Dendritic cell treated with granulocyte-macrophage colony-stimulating factor and Interleukin-4, amounts not matched to agents 40 ng/mL and 50 ng/mL, for 4 days (primary cell): ENCODE measurements at regions not wholly inside any gene's neighbourhood (a gene's known extent, or its start where the extent isn't known, plus 50 kb on each side); places are given as distances from the start of the nearest gene placed in this dataset.
"Not testable (repeated sequence)": the region's sequence is repeated elsewhere in the genome, so short reads cannot be mapped to it uniquely, and the experiment has no call there.

ENCODE experiments used
- H3K27ac Mint-ChIP-seq: one replicate; pipeline ENCODE4 v1.8.0; 2022; ENCODE audit warnings: mild to moderate bottlenecking, mixed read lengths
- H3K27me3 Mint-ChIP-seq: one replicate; pipeline ENCODE4 v1.8.0; 2022; ENCODE audit warnings: mild to moderate bottlenecking, mixed read lengths
- H3K36me3 Mint-ChIP-seq: one replicate; pipeline ENCODE4 v1.8.0; 2022; ENCODE audit warnings: low read depth, mixed read lengths
- H3K4me1 Mint-ChIP-seq: one replicate; pipeline ENCODE4 v1.8.0; 2022; ENCODE audit warnings: low read depth, mixed read lengths
- H3K4me3 Mint-ChIP-seq: one replicate; pipeline ENCODE4 v1.8.0; 2022; ENCODE audit warnings: mild to moderate bottlenecking, moderate library complexity, mixed read lengths
- H3K9me3 Mint-ChIP-seq: one replicate; pipeline ENCODE4 v1.8.0; 2022; ENCODE audit warnings: mixed read lengths
- intact Hi-C: fragments of 100-400 bp; cut with micrococcal nuclease; formaldehyde crosslinking; loops from one replicate; pipeline ENCODE4 v1.15.0; 2022

DNA sequence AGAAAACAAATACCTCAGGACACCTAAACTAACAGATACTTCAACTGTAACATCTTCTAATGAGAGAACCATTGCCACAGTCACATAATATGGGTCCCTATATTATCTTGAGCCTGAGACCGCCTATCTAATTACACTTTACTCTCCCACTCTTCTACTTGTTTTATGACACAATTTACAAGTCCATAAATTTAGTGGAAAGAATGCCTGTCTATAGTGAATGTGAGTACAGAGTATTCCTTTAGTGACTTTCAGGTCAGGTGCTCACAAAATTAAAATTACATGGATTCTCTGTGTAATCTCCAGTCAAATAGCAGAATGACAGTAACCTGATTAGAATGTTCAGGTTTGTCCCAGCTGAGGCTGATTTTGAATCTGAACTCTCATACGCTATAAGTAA is 624.1 kb downstream of the PKHD1 start:
- intact Hi-C loops: no loop called here
- Mint-ChIP-seq H3K27ac (no peak overlapping the region), H3K36me3 (no peaks in the 10 kb centered on the region), H3K27me3 (no peaks in the 10 kb centered on the region), H3K4me1 (no peaks in the 10 kb centered on the region), H3K4me3 (no peak overlapping the region), H3K9me3 (no peaks in the 10 kb centered on the region)

DNA sequence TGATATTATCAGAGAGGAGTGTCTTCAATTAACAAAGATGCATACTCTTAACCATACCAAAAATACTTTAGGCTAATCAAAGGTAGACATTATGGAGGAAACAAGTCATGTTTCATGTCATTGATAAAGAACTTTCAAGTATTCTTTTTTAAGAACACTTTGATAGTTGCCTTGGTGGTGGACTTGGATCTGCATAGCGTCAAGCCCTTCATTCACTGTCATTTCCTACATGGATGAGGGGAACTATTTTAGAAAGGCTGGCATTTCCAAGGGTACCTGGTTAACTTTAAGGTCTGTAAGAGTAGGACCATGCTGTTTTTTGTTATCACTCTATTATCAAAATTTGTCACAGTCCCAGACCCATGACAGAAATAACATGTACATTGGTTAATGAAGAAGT is 622.5 kb downstream of the PKHD1 start:
- no peak overlapping the region for H3K4me3 Mint-ChIP-seq
- H3K4me1 Mint-ChIP-seq: no peaks in the 10 kb centered on the region
- no peaks in the 10 kb centered on the region for H3K9me3 Mint-ChIP-seq

DNA sequence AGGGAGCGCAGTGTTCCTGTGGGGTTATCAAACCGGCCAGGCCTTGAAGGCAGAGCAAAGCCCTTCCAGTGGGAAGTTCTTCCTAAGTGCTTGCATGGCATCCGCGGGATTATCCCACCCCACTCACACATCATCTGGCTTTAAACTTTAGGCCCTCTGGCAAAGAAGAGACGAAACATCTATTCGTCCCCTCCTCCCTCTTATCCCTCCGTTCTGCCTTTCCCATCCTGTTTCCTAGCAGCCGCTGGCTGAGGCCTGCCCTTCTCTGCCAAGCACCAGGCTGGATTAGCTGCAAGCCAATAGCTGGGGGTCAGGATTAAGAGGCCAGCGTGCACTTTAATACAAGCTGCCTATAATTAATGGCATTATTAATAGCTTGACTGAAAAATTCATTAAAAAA is 621.0 kb downstream of the PKHD1 start:
- Mint-ChIP-seq H3K27ac (no peak overlapping the region), H3K4me3 (no peak overlapping the region), H3K4me1 (no peaks in the 10 kb centered on the region), H3K27me3 (no peaks in the 10 kb centered on the region), H3K36me3 (no peaks in the 10 kb centered on the region), H3K9me3 (no peaks in the 10 kb centered on the region)
- intact Hi-C loops: no loop called here

More for the DNA sequence above, 622.5 kb downstream of the PKHD1 start:
- H3K27ac Mint-ChIP-seq: no peak overlapping the region
- intact Hi-C loops: no loop called here
- no peaks in the 10 kb centered on the region for H3K27me3 Mint-ChIP-seq
- no peaks in the 10 kb centered on the region for H3K36me3 Mint-ChIP-seq

DNA sequence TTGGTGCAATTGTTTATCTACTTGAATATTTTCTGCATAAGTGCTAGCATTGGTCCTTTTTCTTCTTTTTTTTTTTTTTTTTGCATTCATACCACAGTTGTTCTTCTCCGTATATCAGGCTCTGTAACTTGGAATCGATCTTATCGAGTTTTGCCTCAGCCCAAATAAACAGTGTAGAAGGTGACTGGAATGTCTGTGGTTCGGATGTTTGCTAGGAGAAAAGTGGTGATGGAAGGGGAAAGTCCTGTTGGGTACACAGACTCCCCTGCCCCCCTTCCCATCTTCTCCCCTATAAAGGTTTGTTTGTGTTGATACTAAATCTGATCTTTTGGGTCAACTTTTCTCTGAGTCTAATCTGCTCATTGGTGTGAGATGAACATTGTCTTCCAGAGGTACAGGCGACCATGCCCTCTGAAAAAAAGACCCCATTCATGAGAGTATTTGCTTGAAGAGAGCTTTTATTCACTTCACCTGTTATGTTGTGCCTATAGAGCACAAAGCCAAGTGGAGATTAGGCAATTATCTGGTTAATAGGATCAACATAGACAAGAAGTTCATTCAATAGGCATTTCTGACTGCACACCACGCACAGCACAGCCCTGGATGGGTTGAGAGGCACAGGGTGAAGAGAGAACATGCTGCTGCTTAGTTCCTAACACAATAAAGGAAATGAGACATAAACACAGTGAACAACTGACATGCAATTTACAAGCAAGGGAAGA is 620.0 kb downstream of the PKHD1 start:
- Mint-ChIP-seq H3K9me3 (no peaks in the 10 kb centered on the region), H3K4me3 (no peak overlapping the region), H3K4me1 (no peaks in the 10 kb centered on the region), H3K27ac (no peak overlapping the region), H3K36me3 (no peaks in the 10 kb centered on the region), H3K27me3 (no peaks in the 10 kb centered on the region)
- intact Hi-C loops: no loop called here

DNA sequence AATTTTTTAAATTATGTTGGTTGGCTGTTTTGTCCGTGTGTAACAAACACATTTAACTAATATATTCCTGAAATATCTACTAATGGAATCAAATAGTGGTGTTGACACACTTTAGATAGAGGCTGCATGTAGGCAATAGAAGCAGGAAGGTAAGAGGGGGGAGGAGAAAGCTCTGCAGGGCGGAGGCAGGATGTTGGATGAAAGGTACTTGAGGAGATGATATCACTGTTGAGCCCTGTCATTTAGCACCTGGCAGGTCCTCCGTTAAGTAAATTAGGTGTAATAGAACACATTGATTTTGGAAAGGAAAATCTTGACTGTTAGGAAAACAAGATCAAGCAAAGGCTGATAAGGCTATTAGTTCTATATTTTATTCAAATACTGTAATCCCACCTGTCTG is 618.7 kb downstream of the PKHD1 start:
- no peaks in the 10 kb centered on the region for H3K36me3 Mint-ChIP-seq
- intact Hi-C loops: no loop called here
- no peaks in the 10 kb centered on the region for H3K27me3 Mint-ChIP-seq
- H3K4me3 Mint-ChIP-seq: no peak overlapping the region
- H3K9me3 Mint-ChIP-seq: no peaks in the 10 kb centered on the region
- no peaks in the 10 kb centered on the region for H3K4me1 Mint-ChIP-seq
- no peak overlapping the region for H3K27ac Mint-ChIP-seq

DNA sequence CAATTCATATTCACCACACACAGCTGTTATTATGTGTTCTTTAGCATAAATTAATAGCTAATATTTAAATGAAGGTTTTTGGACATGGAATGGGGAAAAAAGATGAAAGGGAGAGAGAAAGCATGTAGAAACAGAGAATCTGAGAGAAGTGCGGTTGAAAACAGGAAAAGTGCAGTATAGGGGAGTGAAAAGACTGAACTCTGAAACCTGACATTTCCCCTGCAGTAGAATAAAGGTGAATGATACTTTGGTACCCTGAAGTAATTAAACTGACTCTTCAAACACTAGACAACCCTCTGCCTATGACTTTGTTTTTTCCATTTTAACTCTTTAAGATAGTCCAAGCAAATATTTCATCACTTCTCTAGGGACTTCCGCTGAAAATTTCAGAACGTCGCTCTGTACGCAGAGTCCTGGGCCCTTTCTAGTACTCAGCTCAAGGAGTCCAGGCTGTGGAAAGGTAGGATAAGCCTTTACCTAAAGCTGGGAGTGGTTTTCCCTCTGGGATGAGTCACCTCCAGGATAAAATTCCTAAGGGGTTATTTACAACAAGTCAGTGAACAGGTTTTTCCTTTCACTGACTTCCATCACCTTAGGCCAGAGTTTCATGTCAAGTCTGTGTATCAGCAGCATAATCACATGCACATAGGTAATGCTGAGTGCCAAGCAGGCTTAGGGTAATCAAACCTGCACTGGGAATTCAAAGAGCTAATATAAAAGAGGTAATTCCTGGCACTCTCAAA is 614.5 kb downstream of the PKHD1 start:
- H3K36me3 Mint-ChIP-seq: no peaks in the 10 kb centered on the region
- no peaks in the 10 kb centered on the region for H3K9me3 Mint-ChIP-seq
- intact Hi-C loops: no loop called here
- no peaks in the 10 kb centered on the region for H3K27me3 Mint-ChIP-seq
- no peak overlapping the region for H3K27ac Mint-ChIP-seq
- H3K4me1 Mint-ChIP-seq: no peaks in the 10 kb centered on the region
- no peak overlapping the region for H3K4me3 Mint-ChIP-seq

DNA sequence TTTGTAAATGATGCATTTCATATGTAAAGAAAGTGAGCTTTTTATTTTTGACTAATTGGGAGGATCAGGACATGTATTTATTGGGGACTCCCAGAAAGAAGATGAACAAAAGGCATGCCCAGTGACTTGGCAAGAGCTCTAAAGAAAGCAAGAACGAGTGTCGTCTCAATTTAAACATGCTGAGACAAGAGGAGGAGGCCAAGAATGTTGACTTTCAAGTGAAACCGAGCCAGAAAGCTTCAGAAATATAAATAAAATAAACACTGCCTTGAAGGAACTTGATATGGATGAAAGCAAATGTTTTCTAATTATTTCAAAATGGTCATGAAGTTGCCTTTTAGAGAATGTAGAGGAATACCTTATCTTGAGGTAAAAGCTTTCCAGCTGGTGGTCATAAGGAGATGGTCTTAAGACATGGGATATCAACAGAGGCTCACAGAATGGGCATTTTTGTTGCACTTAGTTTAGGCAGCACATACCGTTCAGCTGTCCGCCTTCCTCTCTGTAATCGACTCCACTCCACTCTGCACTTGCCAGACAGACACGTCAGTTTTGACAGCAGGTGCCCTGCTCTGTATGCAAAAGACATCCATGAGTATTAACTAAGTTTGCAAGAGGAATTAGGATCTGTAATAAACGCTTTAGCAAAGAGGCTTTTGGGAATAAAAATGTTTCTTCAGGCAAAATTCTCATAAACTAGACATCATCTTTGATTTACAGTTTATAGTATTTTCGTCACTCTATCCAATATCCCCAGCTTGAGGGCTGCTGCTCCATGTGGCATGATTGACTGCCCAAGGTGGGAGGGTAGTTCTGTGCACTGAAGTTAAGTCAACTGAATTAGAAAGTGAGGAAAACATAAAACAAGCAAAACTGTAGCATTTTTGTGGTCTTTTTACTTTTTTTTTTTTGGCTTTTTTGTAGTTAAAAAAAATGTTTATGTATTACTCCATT is 613.1 kb downstream of the PKHD1 start:
- no peaks in the 10 kb centered on the region for H3K9me3 Mint-ChIP-seq
- no peaks in the 10 kb centered on the region for H3K4me1 Mint-ChIP-seq
- H3K36me3 Mint-ChIP-seq: no peaks in the 10 kb centered on the region
- intact Hi-C loops: no loop called here
- H3K4me3 Mint-ChIP-seq: no peak overlapping the region
- no peaks in the 10 kb centered on the region for H3K27me3 Mint-ChIP-seq
- H3K27ac Mint-ChIP-seq: no peak overlapping the region

DNA sequence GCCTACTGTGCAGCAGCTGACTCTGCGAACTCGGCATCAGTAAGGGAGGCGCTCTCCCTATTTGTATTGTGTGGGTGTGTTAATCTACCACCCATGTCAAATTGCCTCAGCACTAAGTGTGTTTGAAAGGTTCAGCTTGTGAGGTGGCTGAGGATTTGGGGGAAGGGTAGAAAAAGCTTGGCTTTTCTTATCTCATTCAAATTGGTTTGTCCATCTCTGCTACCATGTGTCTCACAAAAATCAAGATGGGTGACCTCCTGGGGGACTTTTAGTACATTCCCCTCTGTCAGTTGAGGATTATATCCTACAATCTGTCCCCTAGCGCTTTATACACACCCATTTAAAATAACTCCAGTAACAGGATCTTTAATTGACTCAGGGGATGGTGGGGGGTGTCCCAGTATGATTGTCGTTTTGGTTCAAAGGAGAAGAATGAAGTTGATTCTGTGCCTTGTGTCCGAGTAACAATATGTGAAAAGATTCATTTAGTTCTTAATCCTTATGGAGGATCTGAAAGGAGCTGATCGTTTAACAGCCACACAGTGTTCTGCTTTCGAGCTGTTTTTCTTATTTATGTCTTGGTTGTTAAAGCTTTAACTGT is 609.6 kb downstream of the PKHD1 start:
- no peaks in the 10 kb centered on the region for H3K36me3 Mint-ChIP-seq

DNA sequence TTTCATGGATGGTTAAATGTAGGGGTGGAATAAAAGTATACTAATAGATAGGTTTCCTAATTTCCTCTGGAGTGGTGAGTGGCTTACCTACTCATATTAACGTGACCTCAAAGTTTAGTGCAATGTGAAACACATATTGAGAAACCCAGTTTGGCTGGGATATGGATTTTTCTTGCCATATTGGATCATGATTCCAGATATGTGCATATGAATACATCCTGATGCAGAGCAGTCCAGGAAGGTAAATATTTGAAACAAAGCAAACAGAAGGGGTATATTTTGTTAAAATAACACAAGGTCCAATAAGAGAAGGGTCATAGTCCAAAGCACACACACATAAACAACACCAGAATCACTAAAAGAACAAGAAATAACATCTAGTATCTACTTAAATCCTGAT is 608.1 kb downstream of the PKHD1 start:
- H3K27me3 Mint-ChIP-seq: no peaks in the 10 kb centered on the region
- intact Hi-C loops: no loop called here
- peaks cover 10% of the 10 kb centered on the region for H3K9me3 Mint-ChIP-seq
- no peaks in the 10 kb centered on the region for H3K36me3 Mint-ChIP-seq
- no peak overlapping the region for H3K27ac Mint-ChIP-seq
- H3K4me3 Mint-ChIP-seq: no peak overlapping the region
- H3K4me1 Mint-ChIP-seq: no peaks in the 10 kb centered on the region

More for the DNA sequence above, 609.6 kb downstream of the PKHD1 start:
- H3K9me3 Mint-ChIP-seq: peaks cover 1% of the 10 kb centered on the region
- no peak overlapping the region for H3K4me3 Mint-ChIP-seq
- H3K27ac Mint-ChIP-seq: no peak overlapping the region
- intact Hi-C loops: no loop called here
- no peaks in the 10 kb centered on the region for H3K4me1 Mint-ChIP-seq
- H3K27me3 Mint-ChIP-seq: no peaks in the 10 kb centered on the region

DNA sequence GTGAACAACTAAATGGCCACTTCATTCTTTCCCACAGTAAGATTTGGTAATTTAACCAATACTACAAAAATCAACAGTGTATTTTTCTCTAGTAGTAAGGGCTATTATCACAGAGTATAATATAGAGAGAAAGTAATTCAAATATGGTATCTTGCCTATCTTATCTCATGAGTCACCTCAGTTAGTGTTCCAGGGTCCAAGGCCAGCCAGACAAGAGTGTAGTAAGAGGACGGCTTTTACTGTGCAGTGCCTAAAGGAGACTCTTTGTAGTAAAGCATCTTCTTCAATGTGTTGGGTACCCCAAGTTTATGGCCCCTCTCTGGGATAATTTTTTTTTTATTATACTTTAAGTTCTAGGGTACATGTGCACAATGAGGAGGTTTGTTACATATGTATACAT is 607.4 kb downstream of the PKHD1 start:
- no peak overlapping the region for H3K4me3 Mint-ChIP-seq
- H3K27me3 Mint-ChIP-seq: no peaks in the 10 kb centered on the region
- no peaks in the 10 kb centered on the region for H3K4me1 Mint-ChIP-seq
- no peak overlapping the region for H3K27ac Mint-ChIP-seq
- H3K36me3 Mint-ChIP-seq: no peaks in the 10 kb centered on the region
- peaks cover 16% of the 10 kb centered on the region for H3K9me3 Mint-ChIP-seq
- intact Hi-C loops: no loop called here

DNA sequence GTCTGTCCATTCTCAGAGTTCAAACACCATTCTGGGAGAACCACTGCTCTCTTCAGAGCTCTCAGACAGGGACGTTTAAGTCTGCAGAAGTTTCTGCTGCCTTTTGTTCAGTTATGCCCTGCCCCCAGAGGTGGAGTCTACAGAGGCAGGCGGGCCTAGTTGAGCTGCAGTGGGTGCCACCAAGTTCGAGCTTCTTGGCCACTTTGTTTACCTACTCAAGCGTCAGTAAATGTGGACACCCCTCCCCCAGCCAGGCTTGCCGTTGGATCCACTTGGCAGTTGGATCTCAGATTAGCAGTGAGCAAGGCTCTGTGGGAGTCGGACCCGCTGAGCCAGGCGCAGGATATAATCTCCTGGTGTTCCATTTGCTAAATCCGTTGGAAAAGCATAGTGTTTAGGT is 601.5 kb downstream of the PKHD1 start:
- intact Hi-C loops, H3K4me3 Mint-ChIP-seq, H3K4me1 Mint-ChIP-seq, H3K27me3 Mint-ChIP-seq, H3K27ac Mint-ChIP-seq, H3K36me3 Mint-ChIP-seq: not testable (repeated sequence)
- H3K9me3 Mint-ChIP-seq: peaks cover 32% of the 10 kb centered on the region

DNA sequence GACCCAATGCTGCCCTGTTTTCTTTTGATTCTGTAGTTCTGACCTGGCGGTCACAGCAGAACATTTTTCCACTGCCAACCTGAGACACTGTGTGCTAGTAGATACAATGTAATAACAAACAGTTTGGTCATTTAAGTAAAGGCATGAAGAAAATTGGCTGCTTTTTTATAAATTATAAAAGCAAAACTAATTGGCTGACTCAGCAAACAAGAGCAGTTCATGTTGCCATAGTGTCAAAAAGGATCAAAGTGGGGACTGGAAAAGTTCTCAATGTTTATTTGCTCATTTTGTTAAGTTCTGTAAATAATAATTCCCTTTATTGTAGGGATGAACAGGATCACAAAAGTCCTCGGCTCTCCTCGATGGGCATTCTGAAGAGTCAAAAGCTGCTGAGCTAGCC is 599.5 kb downstream of the PKHD1 start:
- H3K27me3 Mint-ChIP-seq: no peaks in the 10 kb centered on the region
- H3K4me1 Mint-ChIP-seq: no peaks in the 10 kb centered on the region
- H3K36me3 Mint-ChIP-seq: no peaks in the 10 kb centered on the region
- no peak overlapping the region for H3K27ac Mint-ChIP-seq
- H3K4me3 Mint-ChIP-seq: no peak overlapping the region
- intact Hi-C loops: no loop called here
- H3K9me3 Mint-ChIP-seq: peaks cover 29% of the 10 kb centered on the region

DNA sequence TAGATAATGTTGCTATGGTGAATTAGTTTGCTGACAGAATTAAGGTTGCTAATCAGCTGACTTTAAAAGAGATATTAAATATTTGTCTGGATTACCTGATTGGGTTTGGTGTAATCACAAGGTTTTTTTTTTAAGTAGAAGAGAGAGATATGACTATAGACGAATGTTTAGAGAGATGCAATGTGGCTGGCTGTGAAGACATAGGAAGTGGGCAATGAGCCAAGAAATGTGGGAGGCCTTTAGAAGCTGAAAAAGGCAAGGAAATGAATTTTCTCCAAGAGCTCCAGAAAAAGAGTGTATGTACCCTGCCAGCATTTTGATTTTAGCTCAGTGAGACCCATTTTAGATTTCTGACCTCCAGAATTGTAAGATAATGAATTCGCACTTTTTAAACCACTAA is 598.3 kb downstream of the PKHD1 start:
- Mint-ChIP-seq H3K9me3 (peaks cover 21% of the 10 kb centered on the region), H3K27ac (no peak overlapping the region), H3K36me3 (no peaks in the 10 kb centered on the region), H3K4me1 (no peaks in the 10 kb centered on the region), H3K27me3 (no peaks in the 10 kb centered on the region), H3K4me3 (no peak overlapping the region)
- intact Hi-C loops: no loop called here

DNA sequence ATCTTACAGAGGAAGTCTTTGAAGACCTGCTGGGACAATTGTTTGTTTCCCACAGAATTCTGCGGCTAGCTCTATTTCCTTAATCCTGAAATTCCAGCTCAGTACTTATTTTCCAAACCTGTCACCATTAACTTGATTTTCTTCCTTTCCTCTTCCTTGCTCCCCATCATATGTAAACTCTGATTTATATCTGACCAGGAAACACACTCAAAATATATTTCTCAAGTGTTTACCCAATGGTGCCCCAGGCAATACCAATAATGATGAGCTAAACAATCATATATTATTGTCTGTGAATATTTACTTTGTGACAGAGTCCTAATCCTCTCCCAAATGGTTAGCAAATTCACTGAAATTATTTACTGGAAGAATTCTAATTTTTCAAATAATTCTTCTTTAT is 597.3 kb downstream of the PKHD1 start:
- no peak overlapping the region for H3K27ac Mint-ChIP-seq
- H3K4me1 Mint-ChIP-seq: no peaks in the 10 kb centered on the region

More for the DNA sequence above, 597.3 kb downstream of the PKHD1 start:
- Mint-ChIP-seq H3K9me3 (peaks cover 15% of the 10 kb centered on the region), H3K27me3 (no peaks in the 10 kb centered on the region), H3K4me3 (no peak overlapping the region), H3K36me3 (no peaks in the 10 kb centered on the region)
- intact Hi-C loops: no loop called here
